ENCODE measurements at regions not wholly inside any gene's neighbourhood (a gene's known extent, or its start where the extent isn't known, plus 50 kb on each side); places are given as distances from the start of the nearest gene placed in this dataset.

GRCh38 chr7:10798044-10798443 lies 175.6 kb upstream of the PHF14 start:
- H3K4me3 ChIP-seq = no peak overlapping the region
- ATAC-seq (no peak), DNase-seq (no peak)
- intact Hi-C loops (cut with DNase I) = no loop called here
- no peak overlapping the region for H3K27ac ChIP-seq
- H3K36me3 ChIP-seq = no peaks in the 10 kb centered on the region
- H3K27me3 ChIP-seq (ENCODE audit: low read depth) = no peaks in the 10 kb centered on the region
- no peaks in the 10 kb centered on the region for H3K9me3 ChIP-seq
- TF ChIP-seq CTCF (IDR thresholded peaks at IDR 0.05) = no peak
- H3K4me1 ChIP-seq = no peaks in the 10 kb centered on the region

DNA sequence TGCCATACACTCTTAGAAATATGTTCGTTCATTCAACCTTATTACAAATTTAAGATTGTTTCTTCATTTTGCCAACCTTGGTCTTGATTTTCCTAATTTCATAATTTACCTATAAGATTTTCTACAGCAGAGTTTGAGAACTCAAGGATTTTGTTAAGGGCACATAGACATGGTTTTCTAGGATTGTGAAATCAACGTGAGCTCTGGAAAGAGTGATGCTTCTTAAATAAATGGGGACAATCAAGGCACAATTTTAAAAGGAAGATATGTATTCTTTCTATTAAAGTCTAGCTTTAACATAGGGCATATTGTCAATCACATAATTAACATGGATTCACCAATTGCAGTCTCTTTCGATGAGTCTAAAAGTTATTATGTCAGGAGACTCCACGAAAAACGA lies 174.2 kb upstream of the PHF14 start:
- Histone ChIP-seq H3K27ac (no peak overlapping the region), H3K36me3 (no peaks in the 10 kb centered on the region), H3K4me1 (no peaks in the 10 kb centered on the region), H3K27me3 (ENCODE audit: low read depth) (no peaks in the 10 kb centered on the region), H3K9me3 (no peaks in the 10 kb centered on the region), H3K4me3 (no peak overlapping the region)
- intact Hi-C loops (cut with DNase I) = no loop called here
- no peak for TF ChIP-seq CTCF (IDR thresholded peaks at IDR 0.05)
- no peak for ATAC-seq
- DNase-seq = no peak

DNA sequence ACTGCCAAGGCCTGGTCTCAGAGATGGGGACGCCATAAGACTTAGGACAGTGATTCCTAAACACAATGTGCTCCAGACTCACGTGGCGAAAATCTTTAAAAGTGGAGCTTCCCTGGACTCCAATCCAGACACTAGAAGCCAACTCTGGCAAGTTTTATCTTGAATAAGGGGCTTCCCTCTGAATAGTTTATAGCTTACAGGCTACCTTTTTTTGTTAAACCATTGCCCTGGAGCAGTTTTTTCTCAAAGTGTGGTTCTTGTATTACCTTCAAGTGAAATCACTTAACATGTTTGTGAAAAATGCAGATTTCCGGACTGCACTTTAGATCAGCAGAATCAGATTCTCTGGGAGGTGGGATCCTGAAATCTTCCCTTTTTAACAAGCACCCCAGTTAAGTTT lies 171.7 kb upstream of the PHF14 start:
- no peaks in the 10 kb centered on the region for H3K9me3 ChIP-seq
- no peaks in the 10 kb centered on the region for H3K27me3 ChIP-seq (ENCODE audit: low read depth)
- no peak overlapping the region for H3K27ac ChIP-seq
- H3K36me3 ChIP-seq = no peaks in the 10 kb centered on the region
- no peaks in the 10 kb centered on the region for H3K4me1 ChIP-seq
- intact Hi-C loops (cut with DNase I) = no loop called here
- DNase-seq (no peak), ATAC-seq (no peak)
- H3K4me3 ChIP-seq = no peak overlapping the region
- no peak for TF ChIP-seq CTCF (IDR thresholded peaks at IDR 0.05)

DNA sequence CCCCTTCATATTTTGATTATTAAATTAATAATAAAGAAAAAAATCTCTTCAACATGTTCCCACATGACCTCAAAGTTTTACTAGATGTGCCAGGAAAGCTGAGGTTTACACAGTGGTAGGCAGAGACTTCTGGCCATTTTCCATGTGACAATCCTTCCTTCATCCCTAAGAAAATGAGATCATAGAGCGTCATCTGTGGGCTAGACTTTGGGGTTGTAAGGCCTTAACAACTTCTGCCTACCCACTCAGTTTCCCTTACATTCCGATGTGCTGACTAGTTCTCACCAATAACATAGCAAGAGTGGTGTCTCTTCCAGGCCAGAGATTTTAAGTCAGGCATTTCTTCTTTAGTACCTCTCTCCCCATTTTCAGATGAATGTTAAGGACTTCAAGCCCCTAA lies 171.1 kb upstream of the PHF14 start:
- DNase-seq = no peak
- no peaks in the 10 kb centered on the region for H3K4me1 ChIP-seq
- no peak overlapping the region for H3K4me3 ChIP-seq
- ATAC-seq = no peak
- no peaks in the 10 kb centered on the region for H3K9me3 ChIP-seq
- TF ChIP-seq CTCF (IDR thresholded peaks at IDR 0.05) = no peak
- no peaks in the 10 kb centered on the region for H3K27me3 ChIP-seq (ENCODE audit: low read depth)
- no peaks in the 10 kb centered on the region for H3K36me3 ChIP-seq
- intact Hi-C loops (cut with DNase I) = no loop called here
- H3K27ac ChIP-seq = no peak overlapping the region

DNA sequence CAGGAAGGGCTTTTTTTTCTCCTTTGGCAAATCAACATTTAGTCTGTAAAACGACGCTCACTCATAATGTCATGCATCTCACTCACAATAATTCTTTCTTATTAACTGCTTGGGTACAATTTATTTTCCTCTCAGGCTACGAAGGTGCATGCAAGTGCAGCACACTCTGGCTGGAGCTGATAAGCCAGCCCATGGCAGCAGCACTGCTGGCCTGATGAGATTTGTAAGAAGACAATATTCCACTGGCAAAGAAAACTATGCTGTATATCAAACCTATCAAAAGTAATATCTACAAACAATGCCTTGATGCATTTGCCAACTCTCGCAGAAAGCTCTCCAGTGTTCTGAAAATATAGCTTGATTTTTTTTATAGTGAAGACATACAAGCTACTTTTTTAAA lies 170.0 kb upstream of the PHF14 start:
- no peaks in the 10 kb centered on the region for H3K9me3 ChIP-seq
- no peak for TF ChIP-seq CTCF (IDR thresholded peaks at IDR 0.05)
- H3K4me3 ChIP-seq = no peak overlapping the region
- no peak for DNase-seq
- H3K36me3 ChIP-seq = no peaks in the 10 kb centered on the region
- no peak overlapping the region for H3K27ac ChIP-seq
- no peaks in the 10 kb centered on the region for H3K27me3 ChIP-seq (ENCODE audit: low read depth)
- ATAC-seq = no peak
- H3K4me1 ChIP-seq = no peaks in the 10 kb centered on the region
- intact Hi-C loops (cut with DNase I) = no loop called here

GRCh38 chr7:10804770-10805169 lies 168.9 kb upstream of the PHF14 start:
- ATAC-seq = no peak
- Histone ChIP-seq H3K4me1 (no peaks in the 10 kb centered on the region), H3K27me3 (ENCODE audit: low read depth) (no peaks in the 10 kb centered on the region), H3K9me3 (no peaks in the 10 kb centered on the region), H3K27ac (no peak overlapping the region), H3K36me3 (no peaks in the 10 kb centered on the region), H3K4me3 (no peak overlapping the region)
- no peak for TF ChIP-seq CTCF (IDR thresholded peaks at IDR 0.05)
- DNase-seq = no peak
- intact Hi-C loops (cut with DNase I) = no loop called here

All from lower lobe of right lung (tissue), 2 donors.